ENCODE measurements at regions not wholly inside any gene's neighbourhood (a gene's known extent, or its start where the extent isn't known, plus 50 kb on each side); places are given as distances from the start of the nearest gene placed in this dataset.

GRCh38 chr5:15384581-15384980, 115.4 kb upstream of the FBXL7 start:
- no peak for TF ChIP-seq CTCF (IDR thresholded peaks at IDR 0.05)
- TF ChIP-seq POLR2A (IDR thresholded peaks at IDR 0.05) = no peak
- no peak for TF ChIP-seq EP300 (IDR thresholded peaks at IDR 0.05)
- TF ChIP-seq POLR2AphosphoS5 (IDR thresholded peaks at IDR 0.05) = no peak
